ENCODE measurements at regions not wholly inside any gene's neighbourhood (a gene's known extent, or its start where the extent isn't known, plus 50 kb on each side); places are given as distances from the start of the nearest gene placed in this dataset.

GRCh38 chr12:58977476-58977875, 57.2 kb upstream of the LRIG3 start:
- CTCF ChIA-PET: no interaction called here
- no TSS peak for BruUV-seq (replicated peaks)
- H3K27ac Mint-ChIP-seq (ENCODE audit: unreplicated experiment): no peak overlapping the region

GRCh38 chr12:58976146-58976545, 55.8 kb upstream of the LRIG3 start:
- H3K27ac Mint-ChIP-seq (ENCODE audit: unreplicated experiment): no peak overlapping the region
- Histone ChIP-seq H3K27me3 (replicated peaks; ENCODE audit: control insufficient read depth, insufficient read depth, low read length) (no peaks in the 10 kb centered on the region), H3K36me3 (ENCODE audit: control insufficient read depth, insufficient read depth, low read length) (no peaks in the 10 kb centered on the region), H3K4me3 (ENCODE audit: low read depth, low read length) (no peak overlapping the region), H3K9me3 (no peaks in the 10 kb centered on the region), H3K4me1 (no peaks in the 10 kb centered on the region)
- no TSS peak for BruUV-seq (replicated peaks)
- no peak overlapping the region for H3K4me3 Mint-ChIP-seq (ENCODE audit: unreplicated experiment)
- no peaks in the 10 kb centered on the region for H3K36me3 Mint-ChIP-seq (ENCODE audit: insufficient read depth, unreplicated experiment)
- no peaks in the 10 kb centered on the region for H3K27me3 Mint-ChIP-seq (ENCODE audit: insufficient read depth, unreplicated experiment)
- POLR2A ChIA-PET: no interaction called here
- CTCF ChIA-PET: no interaction called here
- H3K9me3 Mint-ChIP-seq (ENCODE audit: unreplicated experiment): no peaks in the 10 kb centered on the region
- DNase-seq: no peak
- H3K4me1 Mint-ChIP-seq (ENCODE audit: low read depth, unreplicated experiment): no peaks in the 10 kb centered on the region
- intact Hi-C loops (cut with micrococcal nuclease; ENCODE audit: unreplicated experiment): no loop called here
- TF ChIP-seq CTCF (IDR thresholded peaks at IDR 0.05; ENCODE audit: insufficient read depth in 1 of 2, low read depth in 1 of 2, low read length in 1 of 2, severe bottlenecking in 1 of 2, unreplicated experiment in 1 of 2): no peak

More at GRCh38 chr12:58977476-58977875, 57.2 kb upstream of the LRIG3 start:
- H3K36me3 Mint-ChIP-seq (ENCODE audit: insufficient read depth, unreplicated experiment): no peaks in the 10 kb centered on the region
- intact Hi-C loops (cut with micrococcal nuclease; ENCODE audit: unreplicated experiment): no loop called here
- no peaks in the 10 kb centered on the region for H3K9me3 Mint-ChIP-seq (ENCODE audit: unreplicated experiment)
- POLR2A ChIA-PET: no interaction called here
- H3K4me1 Mint-ChIP-seq (ENCODE audit: low read depth, unreplicated experiment): no peaks in the 10 kb centered on the region
- DNase-seq: no peak
- H3K27me3 ChIP-seq (replicated peaks; ENCODE audit: control insufficient read depth, insufficient read depth, low read length): no peaks in the 10 kb centered on the region
- no peaks in the 10 kb centered on the region for H3K36me3 ChIP-seq (ENCODE audit: control insufficient read depth, insufficient read depth, low read length)
- no peak for TF ChIP-seq CTCF (IDR thresholded peaks at IDR 0.05; ENCODE audit: insufficient read depth in 1 of 2, low read depth in 1 of 2, low read length in 1 of 2, severe bottlenecking in 1 of 2, unreplicated experiment in 1 of 2)
- no peaks in the 10 kb centered on the region for H3K9me3 ChIP-seq
- H3K4me1 ChIP-seq: no peaks in the 10 kb centered on the region
- no peak overlapping the region for H3K4me3 Mint-ChIP-seq (ENCODE audit: unreplicated experiment)
- no peaks in the 10 kb centered on the region for H3K27me3 Mint-ChIP-seq (ENCODE audit: insufficient read depth, unreplicated experiment)
- H3K4me3 ChIP-seq (ENCODE audit: low read depth, low read length): no peak overlapping the region

All from Caco-2 (cell line).